ENCODE measurements at regions not wholly inside any gene's neighbourhood (a gene's known extent, or its start where the extent isn't known, plus 50 kb on each side); places are given as distances from the start of the nearest gene placed in this dataset.

DNA sequence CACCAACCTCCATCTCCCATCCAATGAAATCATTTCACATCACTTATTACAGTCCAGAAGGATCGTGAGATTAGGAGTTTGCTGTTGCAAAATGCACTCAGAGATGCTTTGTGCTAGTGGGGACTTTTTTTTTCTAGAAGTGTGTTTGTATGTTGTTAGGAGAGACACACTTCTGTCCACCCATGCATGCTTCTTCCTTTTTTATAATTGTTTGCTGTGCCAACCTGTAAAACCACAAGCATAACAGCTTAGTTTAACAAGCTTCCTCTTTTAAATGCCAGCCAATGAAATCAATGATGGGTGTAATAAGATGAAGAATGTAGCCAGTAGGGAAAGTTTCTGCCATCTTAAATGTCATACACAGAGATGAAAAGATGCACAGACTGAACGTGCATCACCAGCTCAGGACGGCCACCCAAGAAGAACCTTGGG is 305.6 kb upstream of the STT3B start:
- Mint-ChIP-seq H3K4me3 (peak overlapping the region; percentile 28), H3K27me3 (no peaks in the 10 kb centered on the region), H3K9me3 (peaks cover 3% of the 10 kb centered on the region), H3K36me3 (ENCODE audit: low read depth) (no peaks in the 10 kb centered on the region), H3K27ac (peak overlapping the region; percentile 79), H3K4me1 (ENCODE audit: low read depth) (peaks cover 85% of the 10 kb centered on the region)

DNA sequence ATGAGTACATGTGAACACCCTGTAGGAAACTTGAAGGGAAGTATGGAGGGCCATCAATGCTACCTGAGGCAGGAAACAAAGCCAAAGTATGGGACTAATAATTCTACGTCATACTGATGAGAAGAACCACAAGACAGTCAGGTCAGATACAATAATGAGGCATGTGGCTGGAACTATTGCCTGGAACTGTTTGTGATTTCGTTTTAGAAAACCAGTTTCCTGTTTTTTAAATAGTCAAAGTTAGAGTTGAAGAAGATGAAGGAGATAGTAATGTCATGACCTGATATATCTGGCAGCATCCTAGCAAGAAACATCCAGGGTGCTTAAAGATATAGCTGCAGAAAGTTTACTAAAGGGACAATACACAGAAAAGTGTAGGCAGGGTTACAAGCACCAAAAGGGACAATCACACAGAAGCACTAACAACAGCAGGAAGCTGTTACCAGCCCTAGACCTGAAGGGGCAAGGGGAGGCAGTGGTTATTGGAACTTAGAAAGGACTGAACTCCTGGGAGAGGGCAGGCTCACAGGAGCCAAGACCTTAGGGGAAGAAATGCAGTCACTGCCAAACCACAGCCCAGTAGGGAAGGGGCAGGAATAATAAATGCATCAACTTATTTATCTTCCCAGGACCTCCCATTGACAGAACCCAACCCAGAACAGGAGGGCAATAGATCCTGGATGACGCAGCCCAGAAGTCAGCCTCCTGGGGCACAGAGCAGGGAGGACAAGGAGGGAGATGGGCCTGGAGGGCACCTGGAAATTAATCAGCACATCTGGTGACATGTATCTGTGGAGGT is 302.1 kb upstream of the STT3B start:
- Mint-ChIP-seq H3K4me3 (no peak overlapping the region), H3K27ac (peak overlapping the region; percentile 33), H3K27me3 (no peaks in the 10 kb centered on the region), H3K9me3 (peaks cover 3% of the 10 kb centered on the region), H3K4me1 (ENCODE audit: low read depth) (peaks cover 92% of the 10 kb centered on the region), H3K36me3 (ENCODE audit: low read depth) (no peaks in the 10 kb centered on the region)

DNA sequence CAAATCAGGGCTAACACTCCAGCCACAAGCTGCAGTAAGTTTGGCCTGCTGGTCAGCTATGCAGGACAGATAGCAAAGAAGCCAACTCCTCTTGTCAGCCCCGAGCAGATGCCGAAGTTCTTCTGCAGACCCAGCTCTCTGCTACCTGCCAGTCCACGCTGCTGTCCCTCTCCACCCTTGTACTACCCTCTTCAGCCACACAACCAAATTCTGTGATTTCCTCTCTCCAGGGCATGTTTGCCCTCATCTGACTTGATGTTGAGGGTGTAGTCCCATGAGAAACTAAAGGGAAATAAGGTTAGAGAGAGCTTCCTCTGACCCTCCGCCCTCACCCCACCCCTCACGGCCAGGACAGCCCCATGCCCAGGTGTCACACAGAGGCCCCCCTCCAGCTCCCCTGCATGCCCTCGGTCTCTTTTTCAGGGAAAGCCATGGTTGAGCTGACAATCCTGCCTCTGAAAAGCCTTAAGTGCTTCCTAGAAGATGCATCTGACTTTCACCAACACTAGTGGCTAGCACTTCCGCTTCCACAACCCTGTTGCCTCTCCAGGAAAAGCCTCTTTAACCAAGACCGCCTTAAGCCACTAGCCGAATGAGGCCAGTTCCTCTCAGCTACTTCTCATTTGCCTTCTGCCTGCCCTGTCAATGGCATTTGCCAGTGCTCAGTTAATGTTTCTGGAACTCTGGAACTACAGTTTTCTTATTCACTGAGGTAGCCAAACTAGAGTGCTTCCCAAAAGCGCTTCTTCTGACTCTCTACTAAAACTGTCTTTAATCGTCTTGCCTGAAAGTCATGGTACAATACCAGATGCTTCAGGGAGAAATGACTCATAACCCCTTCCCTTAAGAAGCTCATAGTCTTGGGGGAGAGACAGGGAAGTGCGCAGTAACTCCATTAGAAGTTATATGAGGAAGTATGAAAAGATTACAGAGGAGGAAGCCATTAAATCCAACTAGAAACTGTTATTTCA is 300.4 kb upstream of the STT3B start:
- H3K27ac Mint-ChIP-seq, result no peak overlapping the region
- H3K4me3 Mint-ChIP-seq, result no peak overlapping the region
- H3K4me1 Mint-ChIP-seq (ENCODE audit: low read depth), result peaks cover 75% of the 10 kb centered on the region
- no peaks in the 10 kb centered on the region for H3K36me3 Mint-ChIP-seq (ENCODE audit: low read depth)
- H3K27me3 Mint-ChIP-seq, result no peaks in the 10 kb centered on the region
- H3K9me3 Mint-ChIP-seq, result peaks cover 3% of the 10 kb centered on the region

DNA sequence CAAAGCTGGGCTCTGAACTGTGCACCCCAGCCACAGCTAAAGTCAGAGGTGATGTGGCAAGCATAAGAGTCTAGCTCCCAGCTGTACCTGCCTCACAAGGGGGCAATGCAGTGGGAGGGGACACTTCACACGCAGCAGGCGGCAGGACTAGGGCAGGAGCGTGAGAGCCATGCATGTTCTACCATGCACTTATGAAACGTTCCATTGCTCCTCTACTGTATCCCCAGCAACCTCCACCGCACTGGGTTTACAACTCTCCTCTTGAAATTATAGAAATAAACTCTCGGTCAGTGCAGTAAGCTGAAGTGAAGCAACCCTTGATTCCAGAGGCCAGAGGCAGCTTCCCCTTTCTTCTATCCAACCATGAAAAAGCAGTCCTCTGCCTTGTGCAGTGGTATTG is 298.6 kb upstream of the STT3B start:
- Mint-ChIP-seq H3K27ac (no peak overlapping the region), H3K4me3 (no peak overlapping the region), H3K36me3 (ENCODE audit: low read depth) (no peaks in the 10 kb centered on the region), H3K9me3 (peaks cover under 1% of the 10 kb centered on the region), H3K4me1 (ENCODE audit: low read depth) (peaks cover 61% of the 10 kb centered on the region), H3K27me3 (peaks cover 3% of the 10 kb centered on the region)

DNA sequence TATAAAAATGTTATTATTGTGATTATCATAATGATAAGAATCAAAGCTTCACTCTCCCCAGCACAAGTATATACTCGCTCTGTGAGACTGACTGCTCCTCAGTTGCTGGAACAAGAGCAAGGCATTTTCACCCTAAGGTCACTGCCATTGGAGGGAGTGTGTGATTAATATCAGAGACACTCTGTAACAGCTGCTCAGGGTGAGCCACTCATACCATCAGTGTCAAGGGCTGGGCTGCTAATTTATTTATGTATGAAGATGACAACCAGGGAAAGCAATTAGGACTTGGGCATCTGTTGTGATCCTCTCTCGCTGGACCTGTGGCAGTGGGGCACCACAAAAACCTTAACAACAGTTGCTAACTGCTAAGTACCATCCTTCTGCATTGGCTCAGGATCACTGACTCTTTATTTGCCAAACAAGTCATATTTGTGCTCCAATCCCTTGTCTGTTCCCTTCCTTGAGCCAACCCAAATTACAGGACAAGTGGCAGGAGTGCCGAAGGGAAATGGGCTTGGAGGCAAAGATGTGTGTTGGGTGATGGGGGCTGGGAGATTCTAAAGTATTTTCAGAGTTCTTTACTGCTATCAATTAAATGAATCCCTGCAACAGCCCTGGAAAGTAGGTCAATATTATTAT is 297.5 kb upstream of the STT3B start:
- Mint-ChIP-seq H3K4me3 (no peak overlapping the region), H3K4me1 (ENCODE audit: low read depth) (peaks cover 56% of the 10 kb centered on the region), H3K27ac (no peak overlapping the region), H3K9me3 (no peaks in the 10 kb centered on the region), H3K27me3 (peaks cover 3% of the 10 kb centered on the region), H3K36me3 (ENCODE audit: low read depth) (no peaks in the 10 kb centered on the region)

DNA sequence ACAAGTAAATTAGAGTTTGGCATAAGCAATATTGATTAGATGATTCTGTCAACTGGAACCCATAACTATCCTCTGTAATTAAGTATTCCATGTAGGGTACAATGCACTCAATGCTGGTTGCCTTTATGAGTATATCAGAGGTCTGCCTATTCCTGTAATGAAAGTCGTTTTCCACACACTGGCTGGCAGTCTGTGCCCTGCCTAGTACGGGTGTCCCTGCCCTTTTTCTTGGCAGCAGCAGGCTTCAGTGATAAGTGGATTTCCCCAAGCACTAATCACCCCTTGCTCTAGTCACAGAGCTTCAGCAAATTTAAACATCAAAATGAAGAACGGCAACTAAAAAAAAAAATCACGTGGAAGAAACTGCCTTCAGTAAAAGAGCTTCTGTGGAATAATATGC is 294.8 kb upstream of the STT3B start:
- no peaks in the 10 kb centered on the region for H3K9me3 Mint-ChIP-seq
- H3K4me1 Mint-ChIP-seq (ENCODE audit: low read depth), result peaks cover 50% of the 10 kb centered on the region
- H3K4me3 Mint-ChIP-seq, result no peak overlapping the region
- H3K27me3 Mint-ChIP-seq, result peaks cover 3% of the 10 kb centered on the region
- no peak overlapping the region for H3K27ac Mint-ChIP-seq
- no peaks in the 10 kb centered on the region for H3K36me3 Mint-ChIP-seq (ENCODE audit: low read depth)

DNA sequence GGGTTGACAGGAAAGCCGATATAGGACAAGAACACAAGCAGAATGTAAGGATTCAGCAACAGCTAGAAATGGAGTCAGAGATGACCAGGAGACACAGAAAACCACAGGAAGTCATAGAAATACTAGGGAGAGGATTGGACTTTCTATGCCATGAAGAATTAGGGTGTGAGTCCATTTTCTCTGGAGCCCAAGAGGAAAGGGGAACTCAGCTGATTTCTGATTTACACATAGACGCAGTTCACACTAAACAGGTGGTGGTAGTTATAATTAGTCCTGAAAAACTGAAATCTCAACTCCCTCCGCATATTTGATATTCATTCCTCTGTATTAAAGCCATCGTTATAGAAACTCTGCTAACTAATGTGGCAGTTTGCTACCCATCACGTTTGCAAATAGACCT is 292.7 kb upstream of the STT3B start:
- Mint-ChIP-seq H3K4me3 (no peak overlapping the region), H3K27me3 (peaks cover 3% of the 10 kb centered on the region), H3K4me1 (ENCODE audit: low read depth) (peaks cover 31% of the 10 kb centered on the region), H3K27ac (no peak overlapping the region), H3K36me3 (ENCODE audit: low read depth) (no peaks in the 10 kb centered on the region), H3K9me3 (no peaks in the 10 kb centered on the region)

DNA sequence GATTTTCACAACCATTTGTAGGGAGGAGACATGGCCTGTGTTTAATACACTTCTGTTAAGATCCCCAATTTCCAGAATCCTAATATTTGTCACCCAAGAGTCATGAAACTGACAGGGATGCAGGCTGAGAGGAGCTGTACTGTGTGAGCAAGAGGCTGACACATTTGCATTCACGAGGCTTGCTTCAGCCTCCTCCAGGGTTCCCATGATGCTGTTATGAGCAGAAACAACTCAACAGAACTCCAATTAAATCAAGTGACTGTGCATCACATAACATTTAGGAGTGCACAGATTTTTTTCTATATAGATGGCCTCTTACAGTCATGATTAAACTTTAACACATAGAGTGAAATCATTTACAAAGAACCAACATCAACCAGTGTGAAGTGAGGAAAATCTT is 292.3 kb upstream of the STT3B start:
- no peaks in the 10 kb centered on the region for H3K36me3 Mint-ChIP-seq (ENCODE audit: low read depth)
- H3K27me3 Mint-ChIP-seq, result peaks cover 3% of the 10 kb centered on the region
- H3K27ac Mint-ChIP-seq, result no peak overlapping the region
- no peaks in the 10 kb centered on the region for H3K9me3 Mint-ChIP-seq
- peaks cover 27% of the 10 kb centered on the region for H3K4me1 Mint-ChIP-seq (ENCODE audit: low read depth)
- H3K4me3 Mint-ChIP-seq, result no peak overlapping the region

DNA sequence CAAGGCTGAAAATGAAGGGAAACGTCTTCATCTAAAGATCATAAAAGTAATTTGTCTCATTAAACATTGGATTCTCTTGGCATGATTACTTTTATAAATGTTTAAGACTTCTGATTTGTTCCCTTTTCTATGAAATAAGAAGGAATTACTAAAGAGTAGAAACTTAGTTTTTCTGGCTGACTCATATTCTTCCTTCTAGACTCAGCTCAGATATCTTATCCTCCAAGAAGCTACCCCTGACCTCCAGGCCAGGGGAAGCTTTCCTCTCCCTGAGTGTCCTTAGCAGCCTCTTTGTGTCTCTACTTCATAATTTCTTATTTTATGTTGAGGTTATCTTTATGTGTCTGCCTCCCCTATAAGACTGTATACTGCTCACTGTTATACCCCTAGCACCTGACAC is 291.9 kb upstream of the STT3B start:
- no peaks in the 10 kb centered on the region for H3K9me3 Mint-ChIP-seq
- no peak overlapping the region for H3K27ac Mint-ChIP-seq
- peaks cover 3% of the 10 kb centered on the region for H3K27me3 Mint-ChIP-seq
- no peak overlapping the region for H3K4me3 Mint-ChIP-seq
- no peaks in the 10 kb centered on the region for H3K36me3 Mint-ChIP-seq (ENCODE audit: low read depth)
- H3K4me1 Mint-ChIP-seq (ENCODE audit: low read depth), result peaks cover 27% of the 10 kb centered on the region

DNA sequence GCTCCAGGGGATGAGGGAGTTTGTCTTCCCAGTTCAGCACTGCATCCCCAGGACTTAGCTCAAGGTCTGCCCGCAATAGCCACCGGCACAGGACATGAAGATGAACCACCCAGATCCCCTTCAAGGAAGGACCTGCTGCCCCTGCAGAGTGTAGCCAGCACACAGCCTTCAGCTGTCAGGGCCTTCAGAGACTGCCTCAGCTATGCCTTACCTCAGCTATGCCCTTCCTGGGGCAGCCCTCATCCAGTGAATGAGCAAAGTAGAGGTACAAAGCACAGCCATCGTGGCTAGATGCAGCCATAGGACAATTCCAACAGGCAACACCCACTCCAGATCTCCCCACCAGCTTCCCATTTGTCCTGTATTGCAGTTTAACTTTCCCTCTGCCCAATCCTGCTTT is 291.2 kb upstream of the STT3B start:
- peaks cover 27% of the 10 kb centered on the region for H3K4me1 Mint-ChIP-seq (ENCODE audit: low read depth)
- H3K4me3 Mint-ChIP-seq, result peak overlapping the region; percentile 42
- no peaks in the 10 kb centered on the region for H3K36me3 Mint-ChIP-seq (ENCODE audit: low read depth)
- peaks cover 3% of the 10 kb centered on the region for H3K27me3 Mint-ChIP-seq
- no peaks in the 10 kb centered on the region for H3K9me3 Mint-ChIP-seq
- peak overlapping the region; percentile 87 for H3K27ac Mint-ChIP-seq

DNA sequence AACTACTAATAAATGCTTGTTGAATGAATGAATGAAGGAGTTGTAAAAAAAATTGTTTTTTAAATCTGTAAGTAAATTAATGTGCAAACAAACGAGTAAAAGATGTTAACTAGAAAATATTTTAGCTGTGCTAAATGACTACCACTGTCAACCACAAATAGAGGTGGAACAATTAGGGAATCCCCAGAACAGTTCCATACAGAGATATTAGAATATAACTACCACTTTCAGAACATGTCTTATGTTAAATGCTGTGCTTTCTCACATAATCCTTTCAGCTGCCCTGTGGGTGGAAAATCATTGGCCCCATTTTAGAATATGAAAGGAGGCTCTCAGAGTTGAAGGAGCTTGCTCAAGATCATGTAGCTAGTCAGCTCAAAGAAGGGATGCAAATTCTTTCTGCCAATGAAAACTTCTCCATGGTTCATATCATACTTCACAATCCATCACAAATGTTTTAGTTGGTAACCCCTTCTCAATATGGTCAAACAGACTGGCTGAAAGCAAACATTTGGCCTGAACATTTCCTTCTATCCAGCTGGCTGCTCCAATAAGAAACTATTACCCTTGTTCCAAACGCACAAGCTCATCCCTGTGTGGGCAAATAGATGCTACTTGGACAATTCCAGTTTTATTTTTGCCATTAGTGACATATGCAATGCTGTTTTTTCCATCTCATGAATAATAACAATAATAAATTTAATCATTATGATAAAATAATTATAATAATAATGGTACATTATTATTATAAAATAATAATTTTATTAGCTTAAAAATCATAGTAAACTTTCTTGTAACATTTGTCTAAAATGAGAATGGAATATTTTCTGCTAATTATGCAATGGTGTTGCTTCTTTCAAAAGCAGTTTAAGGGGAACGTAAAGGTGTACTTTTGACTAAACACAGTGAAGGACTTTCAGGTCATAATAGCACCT is 290.4 kb upstream of the STT3B start:
- peaks cover 27% of the 10 kb centered on the region for H3K4me1 Mint-ChIP-seq (ENCODE audit: low read depth)
- H3K27ac Mint-ChIP-seq, result peak overlapping the region; percentile 87
- peaks cover 3% of the 10 kb centered on the region for H3K27me3 Mint-ChIP-seq
- peak overlapping the region; percentile 42 for H3K4me3 Mint-ChIP-seq
- no peaks in the 10 kb centered on the region for H3K9me3 Mint-ChIP-seq
- no peaks in the 10 kb centered on the region for H3K36me3 Mint-ChIP-seq (ENCODE audit: low read depth)

DNA sequence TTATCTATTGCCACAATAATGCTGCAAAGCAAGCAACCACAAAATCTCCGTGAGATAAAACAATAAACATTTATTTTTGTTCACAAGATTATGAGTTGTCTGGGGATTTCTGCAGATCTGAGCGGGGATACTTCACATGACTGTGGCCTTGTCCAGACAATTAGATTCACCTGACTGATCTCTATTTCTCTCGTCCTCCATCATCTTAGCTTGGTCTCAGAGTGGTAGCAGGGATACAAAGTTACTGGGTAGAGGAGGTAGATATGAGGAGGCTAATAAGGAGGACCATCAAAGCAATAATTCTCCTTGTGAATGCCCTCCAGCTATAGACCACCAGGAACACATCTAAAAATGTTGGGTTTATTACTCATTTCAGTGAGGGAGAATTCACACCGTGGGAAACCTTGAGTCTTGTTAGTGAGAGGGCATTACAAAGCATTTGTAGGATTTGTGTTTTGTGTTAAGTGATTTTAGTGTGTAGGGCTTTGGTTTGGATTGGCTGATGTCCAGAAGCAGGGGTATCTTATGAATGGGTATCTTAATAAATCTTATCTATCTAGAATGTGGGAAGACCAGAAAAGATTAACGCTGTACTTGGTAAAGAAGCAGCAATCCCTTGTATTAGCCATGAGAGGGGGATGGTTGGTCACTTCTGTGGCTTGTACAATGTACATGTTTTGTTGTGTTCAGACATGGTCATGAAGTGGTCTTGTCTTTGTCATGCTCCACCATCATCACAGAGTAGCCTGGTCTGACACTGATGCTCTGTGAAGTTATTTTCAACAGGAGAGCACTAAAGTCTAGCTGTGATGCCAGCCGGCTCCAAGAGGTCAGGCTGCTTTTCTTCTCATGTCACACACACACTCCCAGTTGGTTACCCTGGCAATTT is 287.6 kb upstream of the STT3B start:
- H3K36me3 Mint-ChIP-seq (ENCODE audit: low read depth), result no peaks in the 10 kb centered on the region
- H3K9me3 Mint-ChIP-seq, result no peaks in the 10 kb centered on the region
- no peaks in the 10 kb centered on the region for H3K27me3 Mint-ChIP-seq
- H3K4me3 Mint-ChIP-seq, result no peak overlapping the region
- H3K4me1 Mint-ChIP-seq (ENCODE audit: low read depth), result peaks cover 51% of the 10 kb centered on the region
- peak overlapping the region; percentile 41 for H3K27ac Mint-ChIP-seq

DNA sequence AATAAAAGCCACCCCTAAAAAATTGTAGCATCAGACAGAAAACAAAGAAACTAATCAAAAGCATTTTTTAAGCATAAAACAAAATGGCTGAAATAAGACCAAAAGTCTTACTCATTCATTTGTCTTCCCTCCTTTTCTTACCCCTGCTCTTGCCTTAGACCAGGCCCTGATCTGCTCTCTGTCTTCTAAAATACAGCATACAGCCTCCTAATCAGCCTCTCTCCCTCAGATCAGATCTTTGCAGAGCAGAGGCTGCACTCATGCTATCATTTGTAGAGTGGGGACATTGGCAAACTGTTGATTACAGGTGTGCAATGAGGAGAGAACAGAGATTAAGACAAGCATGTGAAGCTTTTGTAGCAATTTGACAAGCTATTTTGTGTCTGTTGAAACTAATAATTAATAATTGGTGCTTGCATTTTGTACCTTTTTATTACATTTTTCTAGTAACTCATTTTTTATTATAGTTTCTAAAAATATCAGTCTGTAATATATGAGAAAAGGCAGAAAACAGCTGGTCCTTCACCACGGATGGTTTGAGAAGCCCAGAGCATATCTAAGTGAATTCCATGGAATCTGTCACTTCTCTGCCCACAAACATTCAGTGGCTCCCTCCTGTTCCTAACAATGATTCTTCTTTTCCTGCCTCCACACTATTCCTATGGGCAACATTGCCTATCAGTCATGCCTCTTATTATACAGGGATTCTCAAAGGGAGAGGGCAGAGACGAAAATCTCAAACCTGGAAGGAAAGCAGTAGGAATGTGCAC is 286.2 kb upstream of the STT3B start:
- no peak overlapping the region for H3K4me3 Mint-ChIP-seq
- H3K27me3 Mint-ChIP-seq, result no peaks in the 10 kb centered on the region
- no peaks in the 10 kb centered on the region for H3K9me3 Mint-ChIP-seq
- no peaks in the 10 kb centered on the region for H3K36me3 Mint-ChIP-seq (ENCODE audit: low read depth)
- H3K27ac Mint-ChIP-seq, result no peak overlapping the region
- peaks cover 53% of the 10 kb centered on the region for H3K4me1 Mint-ChIP-seq (ENCODE audit: low read depth)

All from stimulated activated naive CD8-positive, alpha-beta T cell treated with anti-CD3 and anti-CD28 coated beads, Interleukin-15, Interleukin-2, amounts not matched to agents 100 ng/mL and 50 ng/mL, for 24 hours (primary cell).